K562 (cell line): ENCODE measurements at regions not wholly inside any gene's neighbourhood (a gene's known extent, or its start where the extent isn't known, plus 50 kb on each side); places are given as distances from the start of the nearest gene placed in this dataset.

Source experiments
- ATAC-seq: fragments of 200-7000 bp; cut with Tn5 transposase; 3 replicates; pipeline ENCODE4 v1.9.1; 2020; ENCODE audit warnings: moderate library complexity
- BruUV-seq: library from RNA; stranded (reverse); fragments of 400-500 nt; replicated peaks from 2 replicates; lab custom pipeline; 2021; lab: Mats Ljungman, UMichigan
- CTCF ChIA-PET: fragments of 300-600 bp; formaldehyde crosslinking; extraction: SDS; loops from one replicate; lab custom pipeline; 2021; ENCODE audit warnings: low intra/inter-chr PET ratio; lab: Yijun Ruan, JAX
- POLR2A ChIA-PET: fragments of 300-600, 350-650 bp; sonication (Branson Sonifier 250); formaldehyde crosslinking; extraction: SDS; loops from one replicate; lab custom pipeline; 2021; ENCODE audit warnings: antibody characterized with exemption, inconsistent platforms; lab: Yijun Ruan, JAX
- DNase-seq, 4 experiments: peaks; one replicate each; pipeline versions ENCODE4 v3.0.0 to v3.0.0-alpha.2; 2011 to 2018; ENCODE audit warnings: low spot score in 3 of 4, mixed read lengths in 3 of 4; ENCODE audit errors: extremely low read depth in 1 of 4
- FAIRE-seq: peaks from 2 replicates; lab custom pipeline; 2011; peaks lifted over from hg19 to GRCh38; lab: Jason Lieb, UNC
- H2AFZ ChIP-seq: 2 replicates; pipeline ENCODE4 v1.6.0; 2011; ENCODE audit warnings: low read depth, low read length, control low read depth, inconsistent platforms
- H3K27ac ChIP-seq: fragments of 200-600 bp; 3 replicates; pipeline ENCODE4 v1.8.0; 2011; ENCODE audit warnings: low read depth, mild to moderate bottlenecking, control low read depth, inconsistent platforms, low read length, moderate library complexity, mixed read lengths; ENCODE audit errors: extremely low read depth
- H3K27me3 ChIP-seq, 2 experiments: fragments of 300-600 bp in 1 of 2; 2 replicates in 1 of 2; 3 replicates in 1 of 2; pipeline versions ENCODE4 v1.6.0 to v1.8.0; 2011; ENCODE audit warnings: inconsistent platforms in 2 of 2, low read length in 2 of 2, mild to moderate bottlenecking in 1 of 2, mixed read lengths in 1 of 2, moderate library complexity in 1 of 2; ENCODE audit not compliant: control insufficient read depth in 2 of 2, insufficient read depth in 2 of 2
- H3K36me3 ChIP-seq: fragments of 300-600 bp; 3 replicates; pipeline ENCODE4 v1.8.0; 2011; ENCODE audit warnings: mild to moderate bottlenecking, low read length, inconsistent platforms; ENCODE audit not compliant: control insufficient read depth, insufficient read depth
- H3K4me1 ChIP-seq, 2 experiments: fragments of 200-600 bp in 1 of 2; replicated peaks in 1 of 2; 2 replicates in 1 of 2; 3 replicates in 1 of 2; pipeline versions ENCODE4 v1.5.1 to v1.8.0; 2011; ENCODE audit warnings: inconsistent platforms in 2 of 2, low read length in 2 of 2, mild to moderate bottlenecking in 1 of 2, mixed read lengths in 1 of 2, moderate library complexity in 1 of 2; ENCODE audit not compliant: control insufficient read depth in 2 of 2, insufficient read depth in 2 of 2
- H3K4me2 ChIP-seq: 2 replicates; pipeline ENCODE4 v1.6.1; 2011; ENCODE audit warnings: low read length, control low read depth, inconsistent platforms, mixed read lengths; ENCODE audit not compliant: insufficient read depth
- H3K4me3 ChIP-seq: fragments of 200-600 bp; sonication (generic), shearing (Covaris generic); 2 replicates; pipeline ENCODE4 v1.5.1; 2016; ENCODE audit warnings: control low read depth, inconsistent platforms
- H3K79me2 ChIP-seq: fragments of 200-600 bp; 3 replicates; pipeline ENCODE4 v1.8.0; 2011; ENCODE audit warnings: low read length, inconsistent platforms; ENCODE audit not compliant: control insufficient read depth, insufficient read depth
- H3K9ac ChIP-seq, 2 experiments: 2 replicates each; pipeline versions ENCODE4 v1.6.0 to v1.6.1; 2011; ENCODE audit warnings: low read depth in 2 of 2, low read length in 2 of 2, control low read depth in 1 of 2, inconsistent platforms in 1 of 2, mild to moderate bottlenecking in 1 of 2, mixed read lengths in 1 of 2; ENCODE audit not compliant: insufficient read depth in 1 of 2
- H3K9me1 ChIP-seq: one replicate; pipeline ENCODE4 v1.6.0; 2011; ENCODE audit warnings: inconsistent platforms, mild to moderate bottlenecking, low read length, moderate library complexity; ENCODE audit not compliant: control insufficient read depth, insufficient read depth
- H3K9me3 ChIP-seq: replicated peaks from 2 replicates; pipeline ENCODE4 v1.5.1; 2011; ENCODE audit warnings: low read depth, low read length, inconsistent platforms; ENCODE audit not compliant: control insufficient read depth, insufficient read depth
- H4K20me1 ChIP-seq: replicated peaks from 2 replicates; pipeline ENCODE4 v1.6.1; 2011; ENCODE audit warnings: low read length, inconsistent platforms, mixed read lengths; ENCODE audit not compliant: control insufficient read depth, insufficient read depth
- CCAR2 ChIP-seq: fragments of 200-400 bp; formaldehyde crosslinking; IDR thresholded peaks from 2 replicates; pipeline ENCODE4 v1.6.1; 2017; ENCODE audit warnings: mild to moderate bottlenecking, low read depth, low read length
- LEF1 ChIP-seq: fragments of 450-650 bp; IDR thresholded peaks from 2 replicates; pipeline ENCODE4 v1.6.1; 2016; ENCODE audit warnings: mild to moderate bottlenecking
- MXI1 ChIP-seq: IDR thresholded peaks from 2 replicates; pipeline ENCODE4 v1.6.1; 2011; ENCODE audit warnings: low read depth, mild to moderate bottlenecking, improper control_type of control experiment, low read length
- NEUROD1 ChIP-seq: fragments of 150-350 bp; IDR thresholded peaks from 2 replicates; pipeline ENCODE4 v1.6.1; 2014; ENCODE audit warnings: borderline replicate concordance, low read length, low read depth; ENCODE audit not compliant: partially characterized antibody
- PCBP1 ChIP-seq: fragments of 200-400 bp; formaldehyde crosslinking; IDR thresholded peaks from 2 replicates; pipeline ENCODE4 v1.6.1; 2018; ENCODE audit warnings: mild to moderate bottlenecking, low read depth, low read length; ENCODE audit not compliant: poor library complexity, severe bottlenecking
- PYGO2 ChIP-seq: fragments of 450-650 bp; IDR thresholded peaks from 2 replicates; pipeline ENCODE4 v1.6.1; 2016; ENCODE audit warnings: mild to moderate bottlenecking, missing genetic modification characterization, moderate library complexity, missing compliant biosample characterization
- RBBP5 ChIP-seq: fragments of 200-600 bp; sonication (generic); IDR thresholded peaks from 2 replicates; pipeline ENCODE4 v1.6.1; 2012; ENCODE audit warnings: borderline replicate concordance, mild to moderate bottlenecking, low read length, control low read depth, inconsistent platforms; ENCODE audit not compliant: insufficient read depth, poor library complexity, severe bottlenecking
- RFX7 ChIP-seq: fragments of 250-450 bp; sonication (Bioruptor Pico); IDR thresholded peaks from 2 replicates; pipeline ENCODE4 v1.5.1; 2021; ENCODE audit warnings: mild to moderate bottlenecking
- RHOXF2B ChIP-seq: fragments of 250-450 bp; sonication (Bioruptor Pico); conservative IDR thresholded peaks from 2 replicates; pipeline ENCODE4 v1.5.1; 2021
- RNF2 ChIP-seq: sonication (generic); IDR thresholded peaks from 2 replicates; pipeline ENCODE4 v1.6.1; 2016
- SRSF3 ChIP-seq: fragments of 200-400 bp; formaldehyde crosslinking; IDR thresholded peaks from 2 replicates; pipeline ENCODE4 v1.6.1; 2016; ENCODE audit warnings: mild to moderate bottlenecking, low read length, moderate library complexity; ENCODE audit not compliant: insufficient read depth
- STAT5A ChIP-seq: IDR thresholded peaks from 2 replicates; pipeline ENCODE4 v1.6.1; 2012; ENCODE audit warnings: low read length, inconsistent platforms, borderline replicate concordance
- STAT5B ChIP-seq: fragments of 250-450 bp; sonication (Bioruptor Pico); IDR thresholded peaks from 2 replicates; pipeline ENCODE4 v1.8.0; 2021; ENCODE audit warnings: mild to moderate bottlenecking, inconsistent platforms
- TAL1 ChIP-seq: fragments of 450-650 bp; IDR thresholded peaks from 2 replicates; pipeline ENCODE4 v1.6.1; 2016; ENCODE audit warnings: mild to moderate bottlenecking
- TCF3 ChIP-seq: sonication (generic); formaldehyde crosslinking; IDR thresholded peaks from 2 replicates; pipeline ENCODE4 v1.4.0; 2020; ENCODE audit warnings: mild to moderate bottlenecking, missing genetic modification reagents
- TCF7 ChIP-seq: sonication (generic); IDR thresholded peaks from 2 replicates; pipeline ENCODE4 v1.6.1; 2016; ENCODE audit warnings: antibody characterized with exemption, borderline replicate concordance
- WGBS: fragments of 100-300 bp; shearing (Covaris generic); methylation state at CpG from one replicate; pipeline ENCODE4 v1.1.6; 2016; ENCODE audit warnings: low coverage, mixed read lengths; ENCODE audit not compliant: insufficient coverage; ENCODE audit errors: missing lambda C conversion rate; 5-methylcytosine and 5-hydroxymethylcytosine counted together
- in situ Hi-C: fragments of 300-500 bp; cut with MboI; formaldehyde crosslinking; loops from 4 replicates; pipeline ENCODE4 v1.15.0; 2018; ENCODE audit warnings: inconsistent platforms, mixed read lengths
- intact Hi-C: fragments of 100-400 bp; cut with micrococcal nuclease; formaldehyde crosslinking; loops from 2 replicates; pipeline ENCODE4 v1.14.2; 2022
- TF ChIP-seq, protein P1 (sequence below): fragments of 200-800 bp; sonication (Bioruptor generic); IDR thresholded peaks from 2 replicates; pipeline ENCODE4 v1.6.1; 2017; ENCODE audit warnings: missing genetic modification characterization, missing compliant biosample characterization
- TF ChIP-seq, protein P2 (sequence below), 2 experiments: fragments of 150-350 bp in 1 of 2; IDR thresholded peaks; 2 replicates each; pipeline ENCODE4 v1.6.1; 2012 to 2016; ENCODE audit warnings: low read depth in 2 of 2, low read length in 2 of 2, mild to moderate bottlenecking in 1 of 2, moderate library complexity in 1 of 2

DNA sequence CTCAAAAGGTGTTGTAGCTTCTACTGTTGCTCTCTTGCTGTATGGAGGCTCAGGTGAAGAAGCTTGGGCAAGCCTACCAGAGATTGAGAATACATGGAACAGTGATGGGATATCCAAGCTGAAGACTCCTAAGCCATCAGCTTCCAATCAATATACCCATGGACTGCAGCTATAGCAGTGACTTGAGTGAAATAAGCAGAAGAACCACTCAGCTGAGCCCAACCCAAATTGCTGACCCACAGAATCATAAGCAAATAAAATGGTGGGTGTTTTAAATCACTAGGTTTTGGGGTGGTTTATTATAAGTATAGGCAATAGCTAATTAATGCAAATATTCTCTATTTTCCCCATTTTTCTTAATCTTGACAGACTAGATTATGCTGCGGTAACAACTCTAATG, 147.7 kb upstream of the SALL1 start (continued):
- TF ChIP-seq RNF2, result no peak
- no peak for TF ChIP-seq TCF7
- TF ChIP-seq MXI1, result no peak
- TF ChIP-seq, protein P1, sequence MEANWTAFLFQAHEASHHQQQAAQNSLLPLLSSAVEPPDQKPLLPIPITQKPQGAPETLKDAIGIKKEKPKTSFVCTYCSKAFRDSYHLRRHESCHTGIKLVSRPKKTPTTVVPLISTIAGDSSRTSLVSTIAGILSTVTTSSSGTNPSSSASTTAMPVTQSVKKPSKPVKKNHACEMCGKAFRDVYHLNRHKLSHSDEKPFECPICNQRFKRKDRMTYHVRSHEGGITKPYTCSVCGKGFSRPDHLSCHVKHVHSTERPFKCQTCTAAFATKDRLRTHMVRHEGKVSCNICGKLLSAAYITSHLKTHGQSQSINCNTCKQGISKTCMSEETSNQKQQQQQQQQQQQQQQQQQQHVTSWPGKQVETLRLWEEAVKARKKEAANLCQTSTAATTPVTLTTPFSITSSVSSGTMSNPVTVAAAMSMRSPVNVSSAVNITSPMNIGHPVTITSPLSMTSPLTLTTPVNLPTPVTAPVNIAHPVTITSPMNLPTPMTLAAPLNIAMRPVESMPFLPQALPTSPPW, result no peak

DNA sequence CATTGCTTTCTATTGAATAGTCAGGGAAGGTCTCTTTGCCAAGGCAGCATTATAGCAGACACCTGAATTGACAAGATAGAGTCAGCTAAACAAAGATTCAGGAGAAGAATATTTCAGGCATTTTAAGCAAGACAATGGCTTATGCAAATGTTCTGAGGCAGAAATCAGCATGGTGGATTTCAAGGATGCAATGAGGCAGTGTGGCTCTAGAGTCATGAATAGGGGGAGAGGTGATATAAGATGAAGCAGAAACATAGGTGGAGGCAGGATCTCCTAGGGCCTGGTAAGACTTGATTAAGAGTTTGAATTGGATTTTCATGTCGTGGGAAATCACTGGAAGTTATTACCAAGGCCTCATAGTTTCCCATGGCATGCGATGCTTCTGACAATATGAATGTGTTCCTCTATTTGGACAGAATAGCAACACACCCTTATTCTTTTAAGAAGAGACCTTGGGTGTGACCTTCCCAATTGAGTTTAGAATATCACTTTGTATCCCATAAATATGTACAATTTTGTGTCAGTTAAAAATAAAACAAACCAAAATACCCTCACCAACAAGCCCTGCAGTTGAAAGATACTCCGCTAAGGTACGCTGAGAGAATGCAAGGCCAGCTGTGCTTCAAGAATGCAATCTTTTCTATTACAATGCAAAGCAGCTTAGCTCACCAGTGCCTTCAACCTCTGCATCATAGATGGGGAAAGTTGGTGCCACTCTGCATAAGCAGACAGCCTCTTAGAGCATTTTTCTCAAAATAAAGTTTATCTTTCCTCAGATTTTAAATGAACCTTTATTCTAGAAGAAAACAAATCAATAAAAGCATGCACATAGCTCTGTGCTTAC, 139.6 kb upstream of the SALL1 start:
- 19% methylated on average over 4 of the region's 4 CpGs for WGBS
- Histone ChIP-seq H3K4me3 (no peak overlapping the region), H3K27ac (no peak overlapping the region), H3K27me3 (no peaks in the 10 kb centered on the region), H3K36me3 (no peaks in the 10 kb centered on the region), H3K4me2 (no peak overlapping the region), H4K20me1 (no peaks in the 10 kb centered on the region), H3K4me1 (no peaks in the 10 kb centered on the region), H3K9ac (no peak overlapping the region), H3K9me1 (no peaks in the 10 kb centered on the region), H3K9me3 (no peaks in the 10 kb centered on the region), H2AFZ (no peak overlapping the region), H3K79me2 (no peaks in the 10 kb centered on the region)
- ChIA-PET POLR2A (no interaction called here), CTCF (no interaction called here)
- FAIRE-seq, result no peak
- DNase-seq, result no peak
- no TSS peak for BruUV-seq
- ATAC-seq, result no peak
- in situ Hi-C loops (no loop called here), intact Hi-C loops (no loop called here)
- TF ChIP-seq RBBP5 (no peak), RFX7 (CRISPR knock-in tag) (no peak), RHOXF2B (CRISPR knock-in tag) (no peak), PCBP1 (no peak), NEUROD1 (no peak), LEF1 (no peak), TAL1 (no peak), SRSF3 (no peak), STAT5B (CRISPR knock-in tag) (no peak), PYGO2 (tag) (no peak), CCAR2 (no peak), STAT5A (no peak), TCF3 (CRISPR knock-in tag) (no peak)
- TF ChIP-seq, protein P2, sequence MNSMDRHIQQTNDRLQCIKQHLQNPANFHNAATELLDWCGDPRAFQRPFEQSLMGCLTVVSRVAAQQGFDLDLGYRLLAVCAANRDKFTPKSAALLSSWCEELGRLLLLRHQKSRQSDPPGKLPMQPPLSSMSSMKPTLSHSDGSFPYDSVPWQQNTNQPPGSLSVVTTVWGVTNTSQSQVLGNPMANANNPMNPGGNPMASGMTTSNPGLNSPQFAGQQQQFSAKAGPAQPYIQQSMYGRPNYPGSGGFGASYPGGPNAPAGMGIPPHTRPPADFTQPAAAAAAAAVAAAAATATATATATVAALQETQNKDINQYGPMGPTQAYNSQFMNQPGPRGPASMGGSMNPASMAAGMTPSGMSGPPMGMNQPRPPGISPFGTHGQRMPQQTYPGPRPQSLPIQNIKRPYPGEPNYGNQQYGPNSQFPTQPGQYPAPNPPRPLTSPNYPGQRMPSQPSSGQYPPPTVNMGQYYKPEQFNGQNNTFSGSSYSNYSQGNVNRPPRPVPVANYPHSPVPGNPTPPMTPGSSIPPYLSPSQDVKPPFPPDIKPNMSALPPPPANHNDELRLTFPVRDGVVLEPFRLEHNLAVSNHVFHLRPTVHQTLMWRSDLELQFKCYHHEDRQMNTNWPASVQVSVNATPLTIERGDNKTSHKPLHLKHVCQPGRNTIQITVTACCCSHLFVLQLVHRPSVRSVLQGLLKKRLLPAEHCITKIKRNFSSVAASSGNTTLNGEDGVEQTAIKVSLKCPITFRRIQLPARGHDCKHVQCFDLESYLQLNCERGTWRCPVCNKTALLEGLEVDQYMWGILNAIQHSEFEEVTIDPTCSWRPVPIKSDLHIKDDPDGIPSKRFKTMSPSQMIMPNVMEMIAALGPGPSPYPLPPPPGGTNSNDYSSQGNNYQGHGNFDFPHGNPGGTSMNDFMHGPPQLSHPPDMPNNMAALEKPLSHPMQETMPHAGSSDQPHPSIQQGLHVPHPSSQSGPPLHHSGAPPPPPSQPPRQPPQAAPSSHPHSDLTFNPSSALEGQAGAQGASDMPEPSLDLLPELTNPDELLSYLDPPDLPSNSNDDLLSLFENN (IDR thresholded peaks at IDR 0.05; ENCODE audit: low read depth in 2 of 2, low read length in 2 of 2), result no peak
